ENCODE measurements at regions not wholly inside any gene's neighbourhood (a gene's known extent, or its start where the extent isn't known, plus 50 kb on each side); places are given as distances from the start of the nearest gene placed in this dataset.
"Not testable (repeated sequence)": the region's sequence is repeated elsewhere in the genome, so short reads cannot be mapped to it uniquely, and the experiment has no call there.

DNA sequence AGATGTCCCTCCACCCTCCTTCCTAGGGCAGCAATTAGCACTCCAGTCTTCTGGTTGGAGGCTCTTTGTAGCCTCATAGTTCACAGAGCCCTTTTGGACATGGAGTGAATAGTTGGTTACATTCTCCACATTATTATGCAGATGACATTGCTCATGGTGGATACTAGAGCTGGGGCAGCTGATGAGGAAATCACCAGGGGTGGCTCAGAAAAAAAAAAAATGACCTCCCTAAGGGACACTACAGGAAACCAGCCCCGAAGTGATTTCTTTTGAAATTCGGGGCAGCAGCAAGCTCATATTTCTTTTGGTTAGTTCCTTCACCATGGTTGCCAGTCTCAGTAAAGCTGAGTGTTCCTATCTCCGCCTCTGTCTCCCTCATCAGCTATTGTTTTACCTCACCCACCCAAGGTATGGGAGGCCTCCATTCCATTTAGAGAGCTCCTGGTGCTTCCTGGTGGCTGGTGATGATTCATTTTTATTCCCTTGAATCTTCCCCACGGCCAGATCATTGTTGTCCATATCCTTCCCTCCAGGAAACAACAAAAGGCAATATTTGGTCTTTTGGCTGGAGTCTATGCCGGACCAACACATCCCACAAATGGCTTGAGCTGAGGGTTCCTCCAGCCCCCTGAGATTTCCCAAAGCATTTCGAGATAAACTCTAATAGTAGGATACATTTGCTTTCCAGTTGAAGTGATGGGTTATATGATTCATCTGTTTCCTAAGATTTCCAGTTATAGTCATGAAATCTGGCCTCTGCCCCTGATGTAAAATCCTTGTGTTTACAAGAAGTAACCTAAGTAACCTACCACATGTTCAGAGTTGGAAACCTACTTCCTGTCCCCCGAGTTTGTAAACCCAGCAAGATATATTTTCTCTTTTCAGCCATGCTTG is 56.2 kb upstream of the NID2 start:
- DNase-seq (ENCODE audit: low read depth) = no peak

- DNase-seq (ENCODE audit: low read depth) = not testable (repeated sequence)
Observed at GRCh38 chr14:52122163-52122562, 53.3 kb upstream of the NID2 start.

GRCh38 chr14:52121441-52121840 is 52.6 kb upstream of the NID2 start:
- no peak for DNase-seq (ENCODE audit: low read depth)

DNA sequence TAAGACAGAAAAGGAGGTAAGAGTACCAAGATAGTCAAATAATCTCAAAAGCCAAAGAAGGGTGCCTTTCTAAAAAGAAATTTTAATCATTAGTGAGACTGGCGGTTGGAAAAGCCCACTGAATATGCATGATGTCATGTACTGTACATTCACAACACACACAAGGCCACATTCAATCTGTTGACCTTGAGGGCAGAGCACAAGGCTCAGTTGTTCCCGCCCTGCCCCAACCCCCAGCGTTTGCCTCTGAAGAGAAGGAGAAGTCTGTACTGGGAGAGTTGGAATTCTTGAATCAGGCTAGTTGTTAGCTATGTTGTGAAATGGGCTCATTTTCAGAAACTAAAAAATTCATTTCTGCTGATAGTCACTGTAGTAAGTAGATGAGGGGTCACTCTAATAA is 50.2 kb upstream of the NID2 start:
- DNase-seq (ENCODE audit: low read depth) = no peak

Data from activated T-cell treated with anti-CD3 and anti-CD28 coated beads for 1 hour (primary cell).